Loucy (cell line): ENCODE measurements at regions not wholly inside any gene's neighbourhood (a gene's known extent, or its start where the extent isn't known, plus 50 kb on each side); places are given as distances from the start of the nearest gene placed in this dataset.
A peak's percentile ranks its signal among the peaks of the same experiment; 100 is the strongest.

Experiments
- H2AFZ ChIP-seq: fragments of 200-600 bp; sonication (generic); 2 replicates; pipeline ENCODE4 v1.6.0; 2016; ENCODE audit warnings: antibody characterized with exemption, mild to moderate bottlenecking, low read length, moderate library complexity
- H3F3A ChIP-seq: fragments of 200-600 bp; 2 replicates; pipeline ENCODE4 v1.6.0; 2016; ENCODE audit warnings: antibody characterized with exemption, low read depth, mild to moderate bottlenecking
- H3K27me3 ChIP-seq: fragments of 200-600 bp; sonication (generic); 2 replicates; pipeline ENCODE4 v1.6.1; 2014; ENCODE audit warnings: low read length, mild to moderate bottlenecking; ENCODE audit not compliant: insufficient read depth, poor library complexity, severe bottlenecking
- H3K36me3 ChIP-seq: fragments of 200-600 bp; sonication (generic); 2 replicates; pipeline ENCODE4 v1.6.1; 2016; ENCODE audit warnings: low read length; ENCODE audit not compliant: insufficient read depth
- H3K4me1 ChIP-seq: fragments of 200-600 bp; sonication (generic); 2 replicates; pipeline ENCODE4 v1.5.1; 2014; ENCODE audit warnings: low read length, mild to moderate bottlenecking; ENCODE audit not compliant: insufficient read depth, poor library complexity, severe bottlenecking
- H3K4me2 ChIP-seq: fragments of 200-600 bp; sonication (generic); 2 replicates; pipeline ENCODE4 v1.6.0; 2014; ENCODE audit warnings: antibody characterized with exemption, low read length, low read depth, mild to moderate bottlenecking; ENCODE audit not compliant: poor library complexity, severe bottlenecking
- H3K4me3 ChIP-seq: fragments of 200-600 bp; sonication (generic); 2 replicates; pipeline ENCODE4 v1.5.1; 2014; ENCODE audit warnings: low read length, mild to moderate bottlenecking, mixed read lengths; ENCODE audit not compliant: poor library complexity, severe bottlenecking
- H3K79me2 ChIP-seq: fragments of 200-600 bp; sonication (generic); 2 replicates; pipeline ENCODE4 v1.6.1; 2014; ENCODE audit warnings: low read length; ENCODE audit not compliant: insufficient read depth
- H3K9ac ChIP-seq: fragments of 200-600 bp; sonication (generic); 2 replicates; pipeline ENCODE4 v1.6.0; 2014; ENCODE audit warnings: mild to moderate bottlenecking, low read depth, low read length, moderate library complexity; ENCODE audit not compliant: poor library complexity, severe bottlenecking
- H3K9me2 ChIP-seq: fragments of 200-600 bp; sonication (generic); replicated peaks from 2 replicates; pipeline ENCODE4 v1.6.1; 2016; ENCODE audit warnings: low read depth, low read length, mixed read lengths
- H3K9me3 ChIP-seq: fragments of 200-600 bp; sonication (generic); 2 replicates; pipeline ENCODE4 v1.6.1; 2014; ENCODE audit warnings: mild to moderate bottlenecking, antibody characterized with exemption, low read length, low read depth; ENCODE audit not compliant: insufficient read depth
- H4K20me1 ChIP-seq: fragments of 200-600 bp; sonication (generic); 2 replicates; pipeline ENCODE4 v1.6.0; 2014; ENCODE audit warnings: antibody characterized with exemption, low read length, mild to moderate bottlenecking; ENCODE audit not compliant: insufficient read depth, poor library complexity, severe bottlenecking
- EZH2phosphoT487 ChIP-seq: fragments of 200-600 bp; IDR thresholded peaks from 2 replicates; pipeline ENCODE4 v1.6.1; 2018; ENCODE audit warnings: antibody characterized with exemption, mild to moderate bottlenecking, moderate library complexity, borderline replicate concordance
- TF ChIP-seq, protein P1 (sequence below): fragments of 200-600 bp; sonication (generic); conservative IDR thresholded peaks from 2 replicates; pipeline ENCODE4 v1.5.1; 2014; ENCODE audit warnings: mild to moderate bottlenecking, antibody characterized with exemption, low read length

- Histone ChIP-seq H3K9me2 (no peaks in the 10 kb centered on the region), H3K79me2 (no peaks in the 10 kb centered on the region), H3K4me2 (peak overlapping the region; percentile 66), H3F3A (peaks cover 7% of the 10 kb centered on the region; the same call in 1 of the 2 replicates), H3K27me3 (no peaks in the 10 kb centered on the region), H3K4me3 (peak overlapping the region; percentile 36), H3K4me1 (peaks cover 26% of the 10 kb centered on the region), H3K9me3 (no peaks in the 10 kb centered on the region), H4K20me1 (no peaks in the 10 kb centered on the region), H2AFZ (0 out of 2 replicates have a peak overlapping the region, but pooled peaks have one; percentile 10), H3K36me3 (no peaks in the 10 kb centered on the region), H3K9ac (peak overlapping the region; percentile 19)
- TF ChIP-seq EZH2phosphoT487: no peak
- TF ChIP-seq, protein P1, sequence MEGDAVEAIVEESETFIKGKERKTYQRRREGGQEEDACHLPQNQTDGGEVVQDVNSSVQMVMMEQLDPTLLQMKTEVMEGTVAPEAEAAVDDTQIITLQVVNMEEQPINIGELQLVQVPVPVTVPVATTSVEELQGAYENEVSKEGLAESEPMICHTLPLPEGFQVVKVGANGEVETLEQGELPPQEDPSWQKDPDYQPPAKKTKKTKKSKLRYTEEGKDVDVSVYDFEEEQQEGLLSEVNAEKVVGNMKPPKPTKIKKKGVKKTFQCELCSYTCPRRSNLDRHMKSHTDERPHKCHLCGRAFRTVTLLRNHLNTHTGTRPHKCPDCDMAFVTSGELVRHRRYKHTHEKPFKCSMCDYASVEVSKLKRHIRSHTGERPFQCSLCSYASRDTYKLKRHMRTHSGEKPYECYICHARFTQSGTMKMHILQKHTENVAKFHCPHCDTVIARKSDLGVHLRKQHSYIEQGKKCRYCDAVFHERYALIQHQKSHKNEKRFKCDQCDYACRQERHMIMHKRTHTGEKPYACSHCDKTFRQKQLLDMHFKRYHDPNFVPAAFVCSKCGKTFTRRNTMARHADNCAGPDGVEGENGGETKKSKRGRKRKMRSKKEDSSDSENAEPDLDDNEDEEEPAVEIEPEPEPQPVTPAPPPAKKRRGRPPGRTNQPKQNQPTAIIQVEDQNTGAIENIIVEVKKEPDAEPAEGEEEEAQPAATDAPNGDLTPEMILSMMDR: no peak
Observed at GRCh38 chrX:45710081-45710801, 509.6 kb upstream of the DIPK2B start.

DNA sequence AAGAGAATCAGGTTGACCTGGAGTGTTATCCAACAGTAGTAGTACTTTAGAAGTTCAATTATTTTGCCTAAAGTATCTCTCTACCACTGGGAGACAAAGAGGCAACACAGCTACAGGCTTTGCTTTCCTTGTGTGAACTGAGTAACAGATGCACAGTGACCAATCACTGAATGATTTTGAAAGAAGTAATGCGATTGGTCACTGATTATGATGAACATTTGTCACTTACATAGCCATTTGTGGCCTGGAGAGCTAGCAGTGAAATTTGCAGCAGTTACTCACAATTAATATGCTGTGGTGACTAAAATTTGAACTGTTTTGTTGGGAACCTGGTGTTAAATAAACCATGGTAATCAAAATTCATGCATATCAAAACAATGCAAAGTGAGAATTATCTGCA is 508.7 kb upstream of the DIPK2B start:
- Histone ChIP-seq H3K9ac (peak overlapping the region; percentile 19), H3K4me1 (peaks cover 26% of the 10 kb centered on the region), H3K4me2 (peak overlapping the region; percentile 66), H3K79me2 (no peaks in the 10 kb centered on the region), H4K20me1 (no peaks in the 10 kb centered on the region), H2AFZ (no peak overlapping the region), H3K4me3 (no peak overlapping the region), H3K9me3 (no peaks in the 10 kb centered on the region), H3F3A (peaks cover 7% of the 10 kb centered on the region; the same call in 1 of the 2 replicates), H3K36me3 (no peaks in the 10 kb centered on the region), H3K9me2 (no peaks in the 10 kb centered on the region), H3K27me3 (no peaks in the 10 kb centered on the region)
- TF ChIP-seq EZH2phosphoT487: no peak
- TF ChIP-seq, protein P1: no peak

GRCh38 chrX:45699158-45699557 is 498.5 kb upstream of the DIPK2B start:
- Histone ChIP-seq H3K36me3 (no peaks in the 10 kb centered on the region), H2AFZ (no peak overlapping the region), H4K20me1 (no peaks in the 10 kb centered on the region), H3K4me3 (no peak overlapping the region), H3K9me2 (no peaks in the 10 kb centered on the region), H3K79me2 (no peaks in the 10 kb centered on the region), H3K27me3 (no peaks in the 10 kb centered on the region), H3F3A (no peaks in the 10 kb centered on the region), H3K4me1 (no peaks in the 10 kb centered on the region), H3K4me2 (no peak overlapping the region), H3K9ac (no peak overlapping the region), H3K9me3 (no peaks in the 10 kb centered on the region)
- TF ChIP-seq EZH2phosphoT487: no peak
- TF ChIP-seq, protein P1: no peak
